GM10248 (cell line): ENCODE measurements at regions not wholly inside any gene's neighbourhood (a gene's known extent, or its start where the extent isn't known, plus 50 kb on each side); places are given as distances from the start of the nearest gene placed in this dataset.

Source experiments
- CTCF ChIA-PET: fragments of 300-600 bp; sonication (Branson Sonifier 250); formaldehyde crosslinking; extraction: SDS; loops from one replicate; lab custom pipeline; 2021; ENCODE audit warnings: antibody characterized with exemption; lab: Yijun Ruan, JAX
- POLR2A ChIA-PET: fragments of 350-650 bp; sonication (Branson Sonifier 250); formaldehyde crosslinking; extraction: SDS; loops from one replicate; lab custom pipeline; 2020; ENCODE audit warnings: antibody characterized with exemption; lab: Yijun Ruan, JAX
- DNase-seq: peaks from one replicate; pipeline ENCODE4 v3.0.0; 2012; ENCODE audit errors: extremely low spot score
- CTCF ChIP-seq: IDR thresholded peaks from 2 replicates; pipeline ENCODE4 v1.5.1; 2012; ENCODE audit warnings: mild to moderate bottlenecking, low read depth; ENCODE audit errors: extremely low read depth, missing control alignments, control extremely low read depth

DNA sequence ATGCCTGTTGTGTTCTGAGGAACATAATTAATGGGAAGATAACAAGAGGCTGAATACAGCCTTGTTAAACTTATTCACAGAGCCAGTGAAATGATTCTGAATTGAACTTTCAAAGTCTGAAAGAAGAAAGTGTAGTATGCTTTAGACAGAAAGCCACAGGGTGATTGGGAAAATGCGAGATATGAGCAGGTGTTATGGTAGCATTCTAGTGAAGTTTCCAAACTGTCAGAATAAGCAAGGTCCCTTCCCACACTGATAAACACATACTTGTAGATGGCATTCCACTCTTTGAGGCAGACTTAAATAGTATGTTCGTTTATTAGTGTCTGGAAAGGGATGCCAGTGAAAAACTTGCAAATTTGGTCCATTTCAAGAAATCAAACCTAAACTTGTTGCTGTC, 70.5 kb upstream of the ITPRID2 start:
- DNase-seq = no peak
- ChIA-PET POLR2A (no interaction called here), CTCF (interaction anchor here (1.4 kb wide), 1 partner anchor 11 kb away, joined by 3 read pairs; no protein-coding TSS in a partner anchor)
- TF ChIP-seq CTCF = no peak

GRCh38 chr2:181822097-181822496, 69.4 kb upstream of the ITPRID2 start:
- TF ChIP-seq CTCF = no peak
- ChIA-PET CTCF (no interaction called here), POLR2A (no interaction called here)
- no peak for DNase-seq

DNA sequence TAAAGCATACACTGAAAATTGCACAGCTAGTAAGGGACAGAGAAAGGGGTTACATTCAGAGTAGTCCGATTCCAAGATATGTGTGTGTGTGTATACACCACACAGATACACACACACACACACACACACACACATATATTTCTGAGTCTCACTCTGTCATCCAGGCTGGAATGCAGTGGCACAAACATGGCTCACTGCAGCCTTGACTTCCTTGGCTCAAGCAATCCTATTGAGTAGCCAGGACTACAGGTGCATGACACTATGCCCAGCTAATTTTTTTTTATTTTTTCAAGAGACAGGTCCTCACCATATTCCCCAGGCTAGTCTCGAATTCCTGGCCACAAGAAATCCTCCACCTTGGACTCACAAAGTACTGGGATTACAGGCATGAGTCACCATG, 68.1 kb upstream of the ITPRID2 start:
- CTCF ChIA-PET = no interaction called here
- POLR2A ChIA-PET = no interaction called here
- DNase-seq = no peak
- no peak for TF ChIP-seq CTCF

GRCh38 chr2:181828122-181828705, 63.3 kb upstream of the ITPRID2 start:
- ChIA-PET CTCF (interaction anchor here (2.4 kb wide), 1 partner anchor 13 kb away, joined by 9 read pairs; no protein-coding TSS in a partner anchor), POLR2A (no interaction called here)
- no peak for TF ChIP-seq CTCF
- no peak for DNase-seq

DNA sequence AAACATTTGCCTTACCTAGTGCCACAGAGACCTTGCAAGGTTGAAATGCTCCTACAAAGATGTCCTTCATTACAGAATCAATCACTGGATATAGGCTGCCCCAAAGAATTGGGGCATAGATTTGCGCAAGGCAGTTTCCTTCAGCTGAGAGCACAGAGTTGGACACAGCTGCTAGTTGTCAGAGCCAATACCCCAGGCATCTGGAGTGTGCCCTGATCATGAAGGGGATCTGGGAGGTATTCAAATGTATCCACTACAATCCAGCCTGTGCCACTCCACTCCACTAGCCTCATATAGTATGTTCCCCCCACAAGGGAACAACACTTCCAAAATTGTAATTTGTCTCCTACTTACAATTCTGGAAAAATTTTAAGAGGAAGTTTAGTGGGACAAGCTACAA, 62.3 kb upstream of the ITPRID2 start:
- POLR2A ChIA-PET = no interaction called here
- TF ChIP-seq CTCF = no peak

DNA sequence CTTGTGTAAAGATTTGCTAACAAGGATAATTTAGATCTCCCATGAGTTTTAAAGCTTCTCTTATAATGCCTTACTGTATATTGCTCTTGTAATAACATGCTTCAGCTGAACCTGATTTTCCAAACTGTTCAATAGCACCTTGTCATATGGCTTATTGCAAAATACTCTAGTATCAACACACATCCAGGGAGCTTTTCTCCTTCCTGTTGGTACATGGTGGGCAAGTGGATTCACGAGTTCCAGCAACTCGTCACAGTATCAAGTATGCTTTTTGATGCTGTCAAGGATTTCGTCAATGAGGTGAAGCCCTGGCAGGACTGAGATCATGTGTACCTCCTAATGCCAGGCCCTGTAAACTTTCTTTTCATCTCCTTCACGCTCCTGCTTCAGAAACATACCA, 59.5 kb upstream of the ITPRID2 start:
- ChIA-PET POLR2A (no interaction called here), CTCF (interaction anchor here (1.3 to 1.7 kb wide), 2 partner anchors 12 to 20 kb away, joined by 3 read pairs; no protein-coding TSS in a partner anchor)
- no peak for DNase-seq

More for the DNA sequence above, 62.3 kb upstream of the ITPRID2 start:
- CTCF ChIA-PET = interaction anchor here (2.4 kb wide), 1 partner anchor 12 kb away, joined by 9 read pairs; no protein-coding TSS in a partner anchor
- DNase-seq = no peak

More for the DNA sequence above, 59.5 kb upstream of the ITPRID2 start:
- TF ChIP-seq CTCF = no peak
